ENCODE measurements at regions not wholly inside any gene's neighbourhood (a gene's known extent, or its start where the extent isn't known, plus 50 kb on each side); places are given as distances from the start of the nearest gene placed in this dataset.
A peak's percentile ranks its signal among the peaks of the same experiment; 100 is the strongest.

DNA sequence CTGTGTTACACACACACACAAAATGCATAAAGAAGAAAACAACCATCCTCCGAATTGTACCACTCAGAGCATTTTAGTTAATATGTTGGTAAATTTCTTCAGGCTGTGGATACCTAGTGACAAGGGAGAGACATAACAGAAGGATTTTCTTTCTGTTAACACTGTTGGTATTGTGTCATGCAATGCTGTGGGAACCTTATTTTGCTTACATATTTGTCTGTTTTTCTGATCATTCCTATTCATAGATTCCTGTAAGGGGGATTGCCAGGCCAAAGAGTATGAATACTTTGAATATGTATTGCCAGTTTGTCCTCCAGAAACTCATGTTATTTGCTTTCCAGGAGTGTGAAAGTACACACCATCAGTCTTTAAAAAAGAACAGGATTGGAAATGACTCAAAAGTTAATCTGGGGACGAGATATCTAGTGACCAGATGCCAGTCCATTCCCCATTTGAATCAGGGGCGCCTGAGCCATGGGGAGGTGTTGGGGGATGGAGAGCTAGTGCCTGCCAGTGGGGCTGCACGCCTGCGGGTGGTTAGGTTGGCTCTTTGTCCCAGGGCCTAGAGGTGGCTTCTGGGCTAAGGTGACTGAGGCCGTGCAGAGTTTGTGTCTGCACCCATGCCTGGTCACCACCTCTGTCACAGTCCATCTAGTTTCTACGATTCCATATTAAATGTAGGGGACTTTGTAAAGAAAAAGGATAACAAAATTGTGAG is 142.0 kb downstream of the PTPN20 start:
- DNase-seq (ENCODE audit: low read depth in 4 of 4, low spot score in 3 of 4): no peak

- DNase-seq (ENCODE audit: low read depth in 4 of 4, low spot score in 3 of 4): no peak
Observed at GRCh38 chr10:47054974-47055373, 143.7 kb downstream of the PTPN20 start.

- DNase-seq (ENCODE audit: low read depth in 4 of 4, low spot score in 3 of 4): no peak
Observed at GRCh38 chr10:47055386-47056246, 144.4 kb downstream of the PTPN20 start.

DNA sequence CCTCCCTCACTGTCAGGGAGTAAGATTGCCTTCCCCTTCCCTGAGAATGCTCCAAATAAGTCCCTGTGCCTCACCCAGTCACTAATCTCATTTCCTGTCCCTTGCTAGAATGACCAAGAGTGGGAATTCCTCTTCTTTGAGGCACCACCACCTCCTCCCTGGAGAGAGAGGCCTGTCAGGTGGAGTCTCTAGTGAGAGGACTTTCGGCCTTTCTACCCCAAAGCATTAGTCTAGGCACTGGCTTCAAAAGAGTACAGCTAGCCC is 145.0 kb downstream of the PTPN20 start:
- DNase-seq (ENCODE audit: low read depth in 4 of 4, low spot score in 3 of 4): no peak

GRCh38 chr10:47057471-47057870 is 146.2 kb downstream of the PTPN20 start:
- DNase-seq (ENCODE audit: low read depth in 4 of 4, low spot score in 3 of 4): no peak

GRCh38 chr10:47058032-47058702 is 146.9 kb downstream of the PTPN20 start:
- DNase-seq (ENCODE audit: low read depth in 4 of 4, low spot score in 3 of 4): no peak

GRCh38 chr10:47058961-47059391 is 147.7 kb downstream of the PTPN20 start:
- DNase-seq (ENCODE audit: low read depth in 4 of 4, low spot score in 3 of 4): peak in 3 of 4 donors; percentile 20 to 65 (median 36)

- no peak for DNase-seq (ENCODE audit: low read depth in 4 of 4, low spot score in 3 of 4)
Observed at GRCh38 chr10:47059606-47060311, 148.5 kb downstream of the PTPN20 start.

DNA sequence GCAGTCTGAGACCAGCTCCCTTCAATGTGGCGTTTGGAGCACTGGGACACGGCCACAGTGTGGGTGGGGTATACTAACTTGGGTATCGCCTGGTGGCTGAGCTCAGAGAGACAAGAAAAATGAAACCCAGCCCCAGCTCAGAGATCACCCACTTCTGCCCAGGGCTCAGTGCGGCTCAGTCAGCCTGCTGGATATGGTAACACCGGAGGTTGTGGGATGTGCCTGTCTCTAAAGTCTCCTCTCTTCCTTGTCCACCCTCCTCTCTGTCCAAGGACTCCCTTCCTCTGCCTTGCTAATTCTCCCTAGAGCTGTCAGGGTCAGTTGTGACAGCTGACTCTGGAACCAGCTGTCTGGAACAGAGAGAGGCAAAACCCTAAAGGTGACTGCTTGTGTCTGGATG is 149.1 kb downstream of the PTPN20 start:
- DNase-seq (ENCODE audit: low read depth in 4 of 4, low spot score in 3 of 4): no peak

- no peak for DNase-seq (ENCODE audit: low read depth in 4 of 4, low spot score in 3 of 4)
Observed at GRCh38 chr10:47060993-47061500, 149.8 kb downstream of the PTPN20 start.

GRCh38 chr10:47061776-47062175 is 150.5 kb downstream of the PTPN20 start:
- DNase-seq (ENCODE audit: low read depth in 4 of 4, low spot score in 3 of 4): no peak

- DNase-seq (ENCODE audit: low read depth in 4 of 4, low spot score in 3 of 4): no peak
Observed at GRCh38 chr10:47062441-47063200, 151.4 kb downstream of the PTPN20 start.

DNA sequence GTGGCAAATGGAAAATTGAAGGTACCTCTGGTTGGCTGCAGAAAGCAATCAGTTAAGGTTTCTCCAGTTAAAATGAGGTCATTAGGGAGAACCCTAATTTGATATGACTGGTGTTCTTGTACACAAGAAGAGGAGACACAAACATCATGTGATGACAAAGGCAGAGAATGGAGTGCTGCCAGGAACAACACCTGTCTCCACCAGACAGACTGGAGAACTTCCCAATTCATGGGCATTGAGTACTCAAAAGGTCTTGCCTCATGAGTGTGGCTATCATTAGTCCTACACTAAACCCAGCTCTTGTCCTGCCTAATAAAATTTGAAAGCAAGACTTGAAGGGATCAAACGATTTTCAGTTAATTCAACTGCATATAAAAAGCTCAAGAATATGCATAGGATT is 152.6 kb downstream of the PTPN20 start:
- DNase-seq (ENCODE audit: low read depth in 4 of 4, low spot score in 3 of 4): no peak

- DNase-seq (ENCODE audit: low read depth in 4 of 4, low spot score in 3 of 4): no peak
Observed at GRCh38 chr10:47065903-47066302, 154.7 kb downstream of the PTPN20 start.

- no peak for DNase-seq (ENCODE audit: low read depth in 4 of 4, low spot score in 3 of 4)
Observed at GRCh38 chr10:47067949-47068940, 157.0 kb downstream of the PTPN20 start.

DNA sequence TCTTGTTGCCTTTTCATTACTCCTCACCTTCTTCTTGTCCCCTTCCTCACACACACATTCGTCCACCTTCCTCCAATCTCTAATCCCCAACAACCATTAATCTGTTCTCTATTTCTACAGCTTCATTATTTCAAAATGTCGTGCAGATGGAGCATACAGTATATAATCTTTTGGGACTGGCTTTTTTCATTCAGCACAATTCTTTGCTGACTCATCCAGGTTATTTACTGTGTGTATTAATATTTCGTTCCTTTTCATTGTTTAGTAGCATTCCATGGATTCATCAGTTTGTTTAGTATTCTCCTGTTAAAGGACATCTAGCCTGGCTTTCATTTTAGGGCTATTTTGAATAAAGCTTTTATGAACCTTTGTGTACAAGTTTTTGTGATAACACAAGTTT is 159.3 kb downstream of the PTPN20 start:
- no peak for DNase-seq (ENCODE audit: low read depth in 4 of 4, low spot score in 3 of 4)

DNA sequence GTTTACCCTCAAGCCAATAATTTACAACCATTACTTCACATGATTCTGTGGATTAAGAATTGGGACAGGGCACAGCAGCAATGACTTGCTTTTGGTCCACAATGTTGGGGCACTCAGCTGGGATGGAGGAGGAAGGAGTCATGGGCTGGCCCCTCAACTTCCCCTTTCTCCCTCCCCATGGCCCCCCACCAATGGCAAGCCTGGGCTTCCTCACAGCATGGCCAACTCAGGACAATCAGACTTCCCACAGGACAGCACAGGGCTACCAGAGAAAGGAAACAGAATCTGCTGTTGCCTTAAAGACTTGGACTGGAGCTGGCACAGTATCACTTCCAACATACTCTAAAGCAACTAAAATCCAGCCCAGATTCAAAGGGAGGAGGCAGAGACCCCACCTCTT is 160.7 kb downstream of the PTPN20 start:
- no peak for DNase-seq (ENCODE audit: low read depth in 4 of 4, low spot score in 3 of 4)

GRCh38 chr10:47073967-47074366 is 162.7 kb downstream of the PTPN20 start:
- no peak for DNase-seq (ENCODE audit: low read depth in 4 of 4, low spot score in 3 of 4)

GRCh38 chr10:47076949-47077361 is 165.7 kb downstream of the PTPN20 start:
- no peak for DNase-seq (ENCODE audit: low read depth in 4 of 4, low spot score in 3 of 4)

Measured in left renal pelvis (tissue), 4 donors.